NCI-H2196 (cell line): ENCODE measurements at regions not wholly inside any gene's neighbourhood (a gene's known extent, or its start where the extent isn't known, plus 50 kb on each side); places are given as distances from the start of the nearest gene placed in this dataset.
"Not testable (repeated sequence)": the region's sequence is repeated elsewhere in the genome, so short reads cannot be mapped to it uniquely, and the experiment has no call there.

Experiments used
- DNase-seq: peaks from one replicate; lab custom pipeline; 2025; ENCODE audit not compliant: unreplicated experiment; lab: John Stamatoyannopoulos, UW

GRCh38 chr1:166601650-166602278, 237.5 kb upstream of the POGK start:
- DNase-seq = no peak

GRCh38 chr1:166602801-166603200, 236.5 kb upstream of the POGK start:
- not testable (repeated sequence) for DNase-seq

- DNase-seq = no peak
These were observed 236.0 kb upstream of the POGK start for GRCh38 chr1:166603296-166603695.

- DNase-seq = no peak
These were observed 234.1 kb upstream of the POGK start for GRCh38 chr1:166605137-166605536.

- DNase-seq = no peak
These were observed 226.4 kb upstream of the POGK start for GRCh38 chr1:166612886-166613285.

GRCh38 chr1:166616206-166616605, 223.1 kb upstream of the POGK start:
- no peak for DNase-seq

- DNase-seq = no peak
These were observed 212.6 kb upstream of the POGK start for GRCh38 chr1:166626711-166627110.

GRCh38 chr1:166627558-166627957, 211.7 kb upstream of the POGK start:
- DNase-seq = no peak

GRCh38 chr1:166628259-166628658, 211.0 kb upstream of the POGK start:
- DNase-seq = no peak

- DNase-seq = no peak
These were observed 209.3 kb upstream of the POGK start for GRCh38 chr1:166629946-166630345.

- no peak for DNase-seq
These were observed 208.9 kb upstream of the POGK start for GRCh38 chr1:166630369-166630768.

- DNase-seq = no peak
These were observed 201.1 kb upstream of the POGK start for GRCh38 chr1:166638137-166638536.

- not testable (repeated sequence) for DNase-seq
These were observed 182.0 kb upstream of the POGK start for GRCh38 chr1:166657228-166657627.

- not testable (repeated sequence) for DNase-seq
These were observed 172.5 kb upstream of the POGK start for GRCh38 chr1:166666790-166667189.

GRCh38 chr1:166667600-166667999, 171.7 kb upstream of the POGK start:
- DNase-seq = not testable (repeated sequence)

GRCh38 chr1:166671627-166672026, 167.6 kb upstream of the POGK start:
- no peak for DNase-seq

- DNase-seq = no peak
These were observed 165.6 kb upstream of the POGK start for GRCh38 chr1:166673722-166674121.

GRCh38 chr1:166675213-166675612, 164.1 kb upstream of the POGK start:
- no peak for DNase-seq

- no peak for DNase-seq
These were observed 162.3 kb upstream of the POGK start for GRCh38 chr1:166676981-166677380.

GRCh38 chr1:166679369-166679768, 159.9 kb upstream of the POGK start:
- DNase-seq = no peak

- DNase-seq = no peak
These were observed 156.7 kb upstream of the POGK start for GRCh38 chr1:166682588-166682987.

- DNase-seq = not testable (repeated sequence)
These were observed 154.6 kb upstream of the POGK start for GRCh38 chr1:166684669-166685068.

GRCh38 chr1:166685200-166685599, 154.1 kb upstream of the POGK start:
- no peak for DNase-seq
